B cell (primary cell): ENCODE measurements at regions not wholly inside any gene's neighbourhood (a gene's known extent, or its start where the extent isn't known, plus 50 kb on each side); places are given as distances from the start of the nearest gene placed in this dataset.

Experiments
- CTCF ChIP-seq: fragments of 200-600 bp; IDR thresholded peaks from one replicate; pipeline ENCODE4 v1.8.0; 2022; ENCODE audit warnings: antibody characterized with exemption, mild to moderate bottlenecking
- EZH2 ChIP-seq: IDR thresholded peaks from 2 replicates; pipeline ENCODE4 v1.6.1; 2012; ENCODE audit warnings: borderline replicate concordance, low read depth, mild to moderate bottlenecking, moderate library complexity, low read length; ENCODE audit not compliant: insufficient read depth, poor library complexity, severe bottlenecking

GRCh38 chr1:94676686-94677085 is 135.1 kb upstream of the F3 start:
- TF ChIP-seq EZH2 (no peak), CTCF (no peak)
